Heart left ventricle (tissue), 16 donors: ENCODE measurements at regions not wholly inside any gene's neighbourhood (a gene's known extent, or its start where the extent isn't known, plus 50 kb on each side); places are given as distances from the start of the nearest gene placed in this dataset.

Source experiments
- ATAC-seq, 4 donors: fragments of 200-7000 bp; cut with Tn5 transposase; one replicate each; pipeline ENCODE4 v1.9.1; 2020 to 2022; ENCODE audit warnings: moderate library complexity in 4 of 4, mild to moderate bottlenecking in 3 of 4, moderate number of reproducible peaks in 1 of 4
- DNase-seq, 5 donors: peaks; one replicate each; pipeline ENCODE4 v3.0.0-alpha.2; 2020
- H3K27ac ChIP-seq, 12 donors: fragments of 200-600 bp; sonication (generic) in 4 of 12; one replicate each; pipeline versions ENCODE4 v1.5.0 to v1.8.0; 2016 to 2022; ENCODE audit warnings: mild to moderate bottlenecking in 2 of 12
- H3K27me3 ChIP-seq, 9 donors: fragments of 200-600 bp; sonication (generic) in 2 of 9; one replicate each; pipeline versions ENCODE4 v1.5.1 to v1.8.0; 2016 to 2022; ENCODE audit warnings: mild to moderate bottlenecking in 3 of 9
- H3K36me3 ChIP-seq, 9 donors: fragments of 200-600 bp; sonication (generic) in 2 of 9; one replicate each; pipeline versions ENCODE4 v1.5.0 to v1.8.0; 2018 to 2022; ENCODE audit warnings: mild to moderate bottlenecking in 2 of 9
- H3K4me1 ChIP-seq, 12 donors: fragments of 200-600 bp; sonication (generic) in 4 of 12; one replicate each; pipeline versions ENCODE4 v1.5.0 to v1.8.0; 2016 to 2022; ENCODE audit warnings: mild to moderate bottlenecking in 3 of 12
- H3K4me3 ChIP-seq, 12 donors: fragments of 200-600 bp; sonication (generic) in 4 of 12; one replicate each; pipeline versions ENCODE4 v1.5.0 to v1.8.0; 2017 to 2022; ENCODE audit warnings: mild to moderate bottlenecking in 9 of 12, moderate library complexity in 4 of 12
- H3K9me3 ChIP-seq, 12 donors: fragments of 200-600 bp; sonication (generic) in 4 of 12; one replicate each; pipeline versions ENCODE4 v1.5.0 to v1.8.0; 2016 to 2022; ENCODE audit warnings: mild to moderate bottlenecking in 1 of 12
- POLR2A ChIP-seq, 2 donors: fragments of 450-650 bp; IDR thresholded peaks; one replicate each; pipeline ENCODE4 v1.6.1; 2017; ENCODE audit warnings: antibody characterized with exemption in 2 of 2, mild to moderate bottlenecking in 2 of 2, moderate library complexity in 2 of 2
- WGBS, 4 donors: extraction: QIAGEN DNeasy Blood & Tissue Kit in 2 of 4; methylation state at CpG; one replicate each; pipeline versions ENCODE4 v1.1.5 to v1.1.7; 2013 to 2018; 5-methylcytosine and 5-hydroxymethylcytosine counted together
- intact Hi-C, 10 donors: fragments of 100-400 bp; cut with DNase I; formaldehyde crosslinking; loops; one replicate each; pipeline versions ENCODE4 v1.11.1 to v1.14.2; 2022
- TF ChIP-seq, protein P1 (sequence below), 12 donors: fragments of 200-600 bp; sonication (generic) in 4 of 12; IDR thresholded peaks; one replicate each; pipeline versions ENCODE4 v1.5.0 to v1.8.0; 2018 to 2022; ENCODE audit warnings: antibody characterized with exemption in 12 of 12, mild to moderate bottlenecking in 5 of 12
- donor health status: ischemic (EF 13 %, LVEDD 7.1; RV severe dilation, severe dysfunction).
- donor health status: healthy with polysubstance abuse.
- donor health status: DM: no; HTN: yes; CAD: no.
- donor health status: DM: no; HTN: no; CAD: no.
- donor health status: ischemic (EF 25% LVEDD 6.9; RV normal size, moderate dysfunction).
- donor health status: ischemic (EF 25% LVEDD 5.7; RV mildly dilated, moderate dysfunction).
- donor health status: healthy.
- donor health status: DM: yes; HTN: yes; CAD: no.
- donor health status: ischemic (EF 35%, LVEDD 5.7; RV mildly dilated, moderate dysfunction).
- donor health status: nonischemic (EF 11% LVEDD 7.7; RV severe dilation, severe dysfunction).
- donor health status: DM: yes; HTN: yes; CAD: no.
- donor health status: PGD.
- donor health status: ischemic (EF 29% LVEDD 5.4; RV normal size, mild dysfunction).
- donor health status: nonischemic (EF 23%, LVEDD 6.1; RV moderate dilation, normal function).

- peaks cover 0 to 14% (median 0%) of the 10 kb centered on the region in 9 donors for H3K27me3 ChIP-seq
- no peaks in the 10 kb centered on the region for H3K36me3 ChIP-seq
- no peak for TF ChIP-seq POLR2A (IDR thresholded peaks at IDR 0.05)
- H3K9me3 ChIP-seq = no peaks in the 10 kb centered on the region
- ATAC-seq (no peak), DNase-seq (no peak)
- H3K4me3 ChIP-seq = no peak overlapping the region
- peaks cover 0 to 7% (median 0%) of the 10 kb centered on the region in 12 donors for H3K4me1 ChIP-seq
- intact Hi-C loops = loop anchor here in 7 of 10 donors (5.0 to 10.0 kb wide), 10 partner anchors 158 to 1682 kb away; partner anchors contain the start of gene CDH4 (in 1 of the 7)
- H3K27ac ChIP-seq = no peak overlapping the region
- WGBS, 4 donors = 51 to 58% (median 55%) methylated on average over 17 of the region's 17 CpGs
These were observed 256.9 kb downstream of the CDH26 start for GRCh38 chr20:60214901-60215815.

DNA sequence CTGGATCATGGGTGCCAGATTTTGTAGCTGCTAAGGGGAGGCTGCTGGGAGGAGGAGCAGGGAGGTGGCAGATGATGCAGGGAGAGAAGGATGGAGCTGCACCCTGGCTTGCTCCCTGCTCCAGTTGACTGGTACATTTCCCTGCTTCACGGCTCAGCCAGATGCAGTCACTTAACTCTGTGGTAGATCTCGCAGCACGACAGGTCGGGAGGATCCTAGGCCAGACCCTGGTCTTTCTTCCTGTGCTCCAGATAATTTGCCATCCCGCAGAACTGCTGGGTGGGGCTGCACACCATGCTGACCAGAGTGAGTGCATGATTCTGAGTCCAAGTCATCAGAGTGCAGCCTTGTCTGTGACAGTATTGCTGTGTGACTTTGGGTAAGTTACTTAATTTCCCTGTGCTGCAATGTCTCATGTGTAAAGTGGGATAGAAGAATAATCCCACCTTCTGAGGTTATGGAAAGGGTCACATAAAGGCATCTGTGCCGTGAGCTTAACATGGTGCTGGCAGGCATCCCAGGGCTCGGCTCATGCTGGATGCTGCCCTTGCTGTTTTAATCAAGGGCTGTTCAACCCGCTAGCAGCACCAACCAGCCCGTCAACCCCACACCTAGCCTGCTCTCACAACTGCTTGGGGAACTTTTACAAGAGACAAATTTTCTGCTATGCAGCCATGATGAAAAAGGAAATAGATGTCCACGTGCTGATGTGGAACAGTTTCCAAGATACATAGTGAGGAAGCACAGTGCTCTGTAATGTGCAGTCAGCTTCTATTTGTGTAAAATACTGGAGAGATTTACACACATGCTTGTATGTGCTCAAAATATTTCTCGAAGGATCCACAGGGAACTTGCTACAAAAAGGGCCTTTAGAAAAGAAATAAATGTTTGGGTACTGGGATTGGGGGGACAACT is 257.9 kb downstream of the CDH26 start:
- peaks cover 0 to 21% (median 0%) of the 10 kb centered on the region in 9 donors for H3K27me3 ChIP-seq
- no peak for TF ChIP-seq POLR2A (IDR thresholded peaks at IDR 0.05)
- TF ChIP-seq, protein P1, sequence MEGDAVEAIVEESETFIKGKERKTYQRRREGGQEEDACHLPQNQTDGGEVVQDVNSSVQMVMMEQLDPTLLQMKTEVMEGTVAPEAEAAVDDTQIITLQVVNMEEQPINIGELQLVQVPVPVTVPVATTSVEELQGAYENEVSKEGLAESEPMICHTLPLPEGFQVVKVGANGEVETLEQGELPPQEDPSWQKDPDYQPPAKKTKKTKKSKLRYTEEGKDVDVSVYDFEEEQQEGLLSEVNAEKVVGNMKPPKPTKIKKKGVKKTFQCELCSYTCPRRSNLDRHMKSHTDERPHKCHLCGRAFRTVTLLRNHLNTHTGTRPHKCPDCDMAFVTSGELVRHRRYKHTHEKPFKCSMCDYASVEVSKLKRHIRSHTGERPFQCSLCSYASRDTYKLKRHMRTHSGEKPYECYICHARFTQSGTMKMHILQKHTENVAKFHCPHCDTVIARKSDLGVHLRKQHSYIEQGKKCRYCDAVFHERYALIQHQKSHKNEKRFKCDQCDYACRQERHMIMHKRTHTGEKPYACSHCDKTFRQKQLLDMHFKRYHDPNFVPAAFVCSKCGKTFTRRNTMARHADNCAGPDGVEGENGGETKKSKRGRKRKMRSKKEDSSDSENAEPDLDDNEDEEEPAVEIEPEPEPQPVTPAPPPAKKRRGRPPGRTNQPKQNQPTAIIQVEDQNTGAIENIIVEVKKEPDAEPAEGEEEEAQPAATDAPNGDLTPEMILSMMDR (IDR thresholded peaks at IDR 0.05) = no peak
- DNase-seq (no peak), ATAC-seq (peak in 3 of 4 donors; percentile 36 to 60 (median 59))
- intact Hi-C loops = loop anchor here in 5 of 10 donors (10.0 kb wide), 4 partner anchors 629 to 1679 kb away; partner anchors contain the start of gene CDH4 (in 1 of the 5)
- no peak overlapping the region for H3K27ac ChIP-seq
- H3K4me3 ChIP-seq = no peak overlapping the region
- no peaks in the 10 kb centered on the region for H3K36me3 ChIP-seq
- 27 to 50% (median 42%) methylated on average over 11 of the region's 11 CpGs for WGBS, 4 donors
- peaks cover 0 to 4% (median 0%) of the 10 kb centered on the region in 12 donors for H3K4me1 ChIP-seq
- H3K9me3 ChIP-seq = no peaks in the 10 kb centered on the region

GRCh38 chr20:60219231-60219630 is 261.0 kb downstream of the CDH26 start:
- 68 to 88% (median 79%) methylated on average over 4 of the region's 4 CpGs for WGBS, 4 donors
- no peaks in the 10 kb centered on the region for H3K9me3 ChIP-seq
- H3K4me3 ChIP-seq = no peak overlapping the region
- H3K27ac ChIP-seq = no peak overlapping the region
- peaks cover 0 to 4% (median 0%) of the 10 kb centered on the region in 12 donors for H3K4me1 ChIP-seq
- intact Hi-C loops = loop anchor here in 5 of 10 donors (10.0 kb wide), 4 partner anchors 626 to 1676 kb away; partner anchors contain the start of gene CDH4 (in 1 of the 5)
- no peak for DNase-seq
- H3K27me3 ChIP-seq = peaks cover 0 to 29% (median 0%) of the 10 kb centered on the region in 9 donors
- no peaks in the 10 kb centered on the region for H3K36me3 ChIP-seq
- TF ChIP-seq POLR2A (IDR thresholded peaks at IDR 0.05) = no peak
- TF ChIP-seq, protein P1 (IDR thresholded peaks at IDR 0.05) = no peak
- no peak for ATAC-seq

- no peak overlapping the region for H3K27ac ChIP-seq
- H3K27me3 ChIP-seq = peaks cover 0 to 26% (median 0%) of the 10 kb centered on the region in 9 donors
- TF ChIP-seq, protein P1 (IDR thresholded peaks at IDR 0.05) = no peak
- no peak for TF ChIP-seq POLR2A (IDR thresholded peaks at IDR 0.05)
- DNase-seq = no peak
- no peak overlapping the region for H3K4me3 ChIP-seq
- peaks cover 0 to 4% (median 0%) of the 10 kb centered on the region in 12 donors for H3K4me1 ChIP-seq
- intact Hi-C loops = loop anchor here in 5 of 10 donors (10.0 kb wide), 4 partner anchors 625 to 1675 kb away; partner anchors contain the start of gene CDH4 (in 1 of the 5)
- H3K9me3 ChIP-seq = no peaks in the 10 kb centered on the region
- ATAC-seq = no peak
- WGBS, 4 donors = 75 to 82% (median 79%) methylated on average over 8 to 9 of the region's 9 CpGs
- H3K36me3 ChIP-seq = no peaks in the 10 kb centered on the region
These were observed 261.9 kb downstream of the CDH26 start for GRCh38 chr20:60219984-60220562.
